CD14-positive monocyte (primary cell): ENCODE measurements at regions not wholly inside any gene's neighbourhood (a gene's known extent, or its start where the extent isn't known, plus 50 kb on each side); places are given as distances from the start of the nearest gene placed in this dataset.

Experiments used
- DNase-seq, 3 donors: peaks; one replicate each; pipeline ENCODE4 v3.0.0-alpha.2; 2011 to 2022
- H2AFZ ChIP-seq: 2 replicates; pipeline ENCODE4 v1.6.0; 2012; ENCODE audit warnings: mild to moderate bottlenecking, low read depth, low read length, inconsistent platforms; ENCODE audit not compliant: insufficient read depth, poor library complexity, severe bottlenecking
- H3K27ac ChIP-seq, 2 donors: 1 replicate in 1 of 2; 2 replicates in 1 of 2; pipeline ENCODE4 v1.5.1; 2012 to 2013; ENCODE audit warnings: low read length in 2 of 2, control low read depth in 1 of 2, inconsistent platforms in 1 of 2, low read depth in 1 of 2, mild to moderate bottlenecking in 1 of 2
- H3K27me3 ChIP-seq, 2 donors: one replicate each; pipeline versions ENCODE4 v1.6.0 to v1.6.1; 2011 to 2013; ENCODE audit warnings: low read length in 2 of 2; ENCODE audit not compliant: control insufficient read depth in 2 of 2, insufficient read depth in 2 of 2
- H3K36me3 ChIP-seq, 2 donors: replicated peaks in 1 of 2; 1 replicate in 1 of 2; 2 replicates in 1 of 2; pipeline versions ENCODE4 v1.5.1 to v1.6.1; 2012 to 2013; ENCODE audit warnings: low read length in 2 of 2, control low read depth in 1 of 2, inconsistent platforms in 1 of 2, mild to moderate bottlenecking in 1 of 2; ENCODE audit not compliant: insufficient read depth in 2 of 2, control insufficient read depth in 1 of 2
- H3K4me1 ChIP-seq, 2 donors: 1 replicate in 1 of 2; 2 replicates in 1 of 2; pipeline versions ENCODE4 v1.5.1 to v1.6.1; 2012 to 2013; ENCODE audit warnings: low read length in 2 of 2, control low read depth in 1 of 2, inconsistent platforms in 1 of 2, mild to moderate bottlenecking in 1 of 2, moderate library complexity in 1 of 2; ENCODE audit not compliant: insufficient read depth in 2 of 2, control insufficient read depth in 1 of 2
- H3K4me2 ChIP-seq: replicated peaks from 2 replicates; pipeline ENCODE3; 2012; ENCODE audit warnings: low read length, moderate library complexity, mild to moderate bottlenecking; ENCODE audit not compliant: poor library complexity, severe bottlenecking; ENCODE audit errors: extremely low read depth
- H3K4me3 ChIP-seq, 3 experiments: fragments of 200-600 bp in 1 of 3; sonication (generic) in 1 of 3; replicated peaks in 1 of 3; 1 replicate in 2 of 3; 2 replicates in 1 of 3; pipeline ENCODE4 v1.5.1; 2011 to 2013; ENCODE audit warnings: low read length in 3 of 3, mild to moderate bottlenecking in 3 of 3, control low read depth in 2 of 3, low read depth in 2 of 3, inconsistent platforms in 1 of 3, moderate library complexity in 1 of 3
- H3K79me2 ChIP-seq: 2 replicates; pipeline ENCODE4 v1.6.0; 2012; ENCODE audit warnings: mild to moderate bottlenecking, control low read depth, inconsistent platforms, low read length, moderate library complexity; ENCODE audit not compliant: insufficient read depth
- H3K9ac ChIP-seq: 2 replicates; pipeline ENCODE4 v1.6.0; 2017; ENCODE audit warnings: low read length, mild to moderate bottlenecking; ENCODE audit not compliant: insufficient read depth, poor library complexity, severe bottlenecking
- H3K9me3 ChIP-seq, 2 donors: replicated peaks in 1 of 2; 1 replicate in 1 of 2; 2 replicates in 1 of 2; pipeline versions ENCODE4 v1.5.1 to v1.6.1; 2012 to 2013; ENCODE audit warnings: low read length in 2 of 2, control low read depth in 1 of 2; ENCODE audit not compliant: control insufficient read depth in 1 of 2, insufficient read depth in 1 of 2
- H4K20me1 ChIP-seq: 2 replicates; pipeline ENCODE4 v1.6.0; 2012; ENCODE audit warnings: mild to moderate bottlenecking, low read length, control low read depth, moderate library complexity; ENCODE audit not compliant: insufficient read depth
- H3K27ac Mint-ChIP-seq, 7 donors: one replicate each; pipeline ENCODE4 v1.8.0; 2020; ENCODE audit warnings: mild to moderate bottlenecking in 7 of 7, mixed read lengths in 7 of 7, moderate library complexity in 6 of 7, inconsistent platforms in 2 of 7
- H3K27me3 Mint-ChIP-seq, 3 donors: one replicate each; pipeline ENCODE4 v1.8.0; 2021 to 2022; ENCODE audit warnings: low read depth in 3 of 3, mild to moderate bottlenecking in 3 of 3, mixed read lengths in 3 of 3, moderate library complexity in 3 of 3, inconsistent platforms in 1 of 3
- H3K36me3 Mint-ChIP-seq, 2 donors: one replicate each; pipeline ENCODE4 v1.8.0; 2020; ENCODE audit warnings: mixed read lengths in 2 of 2, inconsistent platforms in 1 of 2, mild to moderate bottlenecking in 1 of 2
- H3K4me1 Mint-ChIP-seq: one replicate; pipeline ENCODE4 v1.8.0; 2020; ENCODE audit warnings: mild to moderate bottlenecking, mixed read lengths
- H3K4me3 Mint-ChIP-seq, 2 donors: one replicate each; pipeline ENCODE4 v1.8.0; 2020; ENCODE audit warnings: mild to moderate bottlenecking in 2 of 2, mixed read lengths in 2 of 2, moderate library complexity in 1 of 2
- H3K9me3 Mint-ChIP-seq, 7 donors: one replicate each; pipeline ENCODE4 v1.8.0; 2020 to 2022; ENCODE audit warnings: mixed read lengths in 7 of 7, mild to moderate bottlenecking in 6 of 7, moderate library complexity in 6 of 7, inconsistent platforms in 2 of 7
- WGBS: methylation state at CpG from one replicate; pipeline ENCODE4 v1.1.5; 2013; ENCODE audit warnings: missing lambda C conversion rate; ENCODE audit not compliant: insufficient coverage; 5-methylcytosine and 5-hydroxymethylcytosine counted together
- intact Hi-C, 2 donors: fragments of 100-400 bp; cut with micrococcal nuclease; formaldehyde crosslinking; loops; one replicate each; pipeline versions ENCODE4 v1.15.0 to v1.15.1; 2023
- TF ChIP-seq, protein P1 (sequence below): fragments of 200-600 bp; IDR thresholded peaks from one replicate; pipeline ENCODE4 v1.8.0; 2022; ENCODE audit warnings: antibody characterized with exemption, mild to moderate bottlenecking

DNA sequence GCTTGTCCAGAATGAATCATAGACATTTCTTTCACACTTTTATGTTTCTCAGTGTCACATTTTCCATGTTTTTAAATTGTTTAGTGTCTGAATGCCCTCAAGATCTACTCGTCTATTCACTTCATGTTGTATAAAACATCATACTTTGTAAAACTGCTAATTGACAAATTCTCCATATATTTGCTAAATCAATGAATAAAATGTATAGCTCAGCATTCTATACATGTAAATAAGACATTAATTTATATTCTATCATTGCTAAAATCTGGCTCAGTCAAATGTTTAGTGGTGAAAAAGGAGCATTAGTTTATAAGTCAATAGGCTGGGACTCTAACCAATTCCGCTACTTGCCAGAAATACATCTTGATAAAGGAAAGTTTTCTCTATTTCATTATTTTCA is 379.6 kb downstream of the NAF1 start:
- no peaks in the 10 kb centered on the region for H3K27me3 Mint-ChIP-seq
- no CpG with 5 or more reads among the region's 2 CpGs for WGBS
- no peak overlapping the region for H3K4me3 Mint-ChIP-seq
- H3K27ac ChIP-seq = no peak overlapping the region
- no peaks in the 10 kb centered on the region for H3K4me1 Mint-ChIP-seq
- no peak overlapping the region for H3K9ac ChIP-seq
- H3K4me2 ChIP-seq = no peak overlapping the region
- no peak overlapping the region for H3K4me3 ChIP-seq
- no peaks in the 10 kb centered on the region for H3K79me2 ChIP-seq
- no peak for DNase-seq
- no peaks in the 10 kb centered on the region for H3K4me1 ChIP-seq
- H4K20me1 ChIP-seq = no peaks in the 10 kb centered on the region
- no peak overlapping the region for H2AFZ ChIP-seq
- H3K9me3 ChIP-seq = no peaks in the 10 kb centered on the region
- H3K36me3 Mint-ChIP-seq = no peaks in the 10 kb centered on the region
- H3K9me3 Mint-ChIP-seq = peaks cover 0 to 4% (median 1%) of the 10 kb centered on the region in 7 donors
- H3K27ac Mint-ChIP-seq = no peak overlapping the region
- intact Hi-C loops = no loop called here
- no peaks in the 10 kb centered on the region for H3K27me3 ChIP-seq
- TF ChIP-seq, protein P1, sequence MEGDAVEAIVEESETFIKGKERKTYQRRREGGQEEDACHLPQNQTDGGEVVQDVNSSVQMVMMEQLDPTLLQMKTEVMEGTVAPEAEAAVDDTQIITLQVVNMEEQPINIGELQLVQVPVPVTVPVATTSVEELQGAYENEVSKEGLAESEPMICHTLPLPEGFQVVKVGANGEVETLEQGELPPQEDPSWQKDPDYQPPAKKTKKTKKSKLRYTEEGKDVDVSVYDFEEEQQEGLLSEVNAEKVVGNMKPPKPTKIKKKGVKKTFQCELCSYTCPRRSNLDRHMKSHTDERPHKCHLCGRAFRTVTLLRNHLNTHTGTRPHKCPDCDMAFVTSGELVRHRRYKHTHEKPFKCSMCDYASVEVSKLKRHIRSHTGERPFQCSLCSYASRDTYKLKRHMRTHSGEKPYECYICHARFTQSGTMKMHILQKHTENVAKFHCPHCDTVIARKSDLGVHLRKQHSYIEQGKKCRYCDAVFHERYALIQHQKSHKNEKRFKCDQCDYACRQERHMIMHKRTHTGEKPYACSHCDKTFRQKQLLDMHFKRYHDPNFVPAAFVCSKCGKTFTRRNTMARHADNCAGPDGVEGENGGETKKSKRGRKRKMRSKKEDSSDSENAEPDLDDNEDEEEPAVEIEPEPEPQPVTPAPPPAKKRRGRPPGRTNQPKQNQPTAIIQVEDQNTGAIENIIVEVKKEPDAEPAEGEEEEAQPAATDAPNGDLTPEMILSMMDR = no peak
- no peaks in the 10 kb centered on the region for H3K36me3 ChIP-seq

DNA sequence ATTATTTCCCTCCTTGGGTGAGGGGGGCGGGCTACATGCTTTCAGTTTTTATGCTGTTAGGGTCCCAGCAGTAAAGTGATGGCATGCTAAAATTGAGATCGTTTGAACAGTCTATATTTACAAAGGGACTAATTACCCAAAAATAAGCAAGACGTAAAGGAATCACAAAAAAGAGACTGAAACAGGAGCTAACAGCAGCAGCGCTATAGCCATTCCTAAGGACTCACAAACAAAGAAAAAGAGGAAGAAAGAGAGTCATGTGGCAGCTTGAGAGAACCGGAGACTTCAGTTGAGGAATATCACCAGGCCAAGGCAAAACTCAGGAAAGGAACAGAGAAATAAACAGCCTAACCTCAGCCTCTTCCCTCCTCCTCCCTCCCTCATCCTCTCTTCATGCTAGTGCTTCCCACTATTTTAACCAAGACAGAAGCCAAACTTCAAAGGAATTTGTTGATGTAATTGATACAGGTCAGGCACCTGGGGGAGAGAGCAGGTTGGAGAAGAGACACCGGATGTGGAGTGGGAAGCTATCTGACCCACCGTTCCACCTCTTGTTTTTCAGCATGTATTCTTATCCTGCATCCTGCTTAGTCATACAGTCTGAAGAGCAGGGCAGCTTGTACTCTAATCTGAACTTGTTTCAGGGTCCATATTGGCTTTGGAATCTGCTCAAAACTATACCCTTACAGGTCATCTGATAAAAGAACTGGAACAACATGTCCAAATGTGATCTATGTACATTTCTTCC is 383.7 kb downstream of the NAF1 start:
- DNase-seq = no peak
- peaks cover 0 to 1% (median 0%) of the 10 kb centered on the region in 3 donors for H3K27me3 Mint-ChIP-seq
- Histone ChIP-seq H2AFZ (no peak overlapping the region), H3K4me3 (no peak overlapping the region), H3K79me2 (no peaks in the 10 kb centered on the region), H3K9me3 (no peaks in the 10 kb centered on the region), H4K20me1 (no peaks in the 10 kb centered on the region), H3K4me2 (no peak overlapping the region), H3K27ac (no peak overlapping the region), H3K36me3 (no peaks in the 10 kb centered on the region), H3K4me1 (no peaks in the 10 kb centered on the region), H3K9ac (no peak overlapping the region), H3K27me3 (no peaks in the 10 kb centered on the region)
- TF ChIP-seq, protein P1 = no peak
- no peaks in the 10 kb centered on the region for H3K4me1 Mint-ChIP-seq
- peaks cover 0 to 4% (median 0%) of the 10 kb centered on the region in 7 donors for H3K9me3 Mint-ChIP-seq
- no peak overlapping the region for H3K4me3 Mint-ChIP-seq
- no CpG with 5 or more reads among the region's 7 CpGs for WGBS
- H3K36me3 Mint-ChIP-seq = no peaks in the 10 kb centered on the region
- intact Hi-C loops = no loop called here
- H3K27ac Mint-ChIP-seq = peak overlapping the region in 1 of 7 donors; percentile 42
